CD4-positive, CD25-positive, alpha-beta regulatory T cell (primary cell): ENCODE measurements at regions not wholly inside any gene's neighbourhood (a gene's known extent, or its start where the extent isn't known, plus 50 kb on each side); places are given as distances from the start of the nearest gene placed in this dataset.
A peak's percentile ranks its signal among the peaks of the same experiment; 100 is the strongest.

Source experiments
- ATAC-seq, 2 donors: fragments of 150-1000 bp; cut with Tn5 transposase; one replicate each; pipeline ENCODE4 v1.10.0; 2021; ENCODE audit warnings: low read depth in 2 of 2, moderate number of reproducible peaks in 2 of 2, moderate library complexity in 1 of 2
- DNase-seq, 3 donors: peaks; one replicate each; pipeline versions ENCODE4 v3.0.0 to v3.0.0-alpha.2; 2012 to 2022; ENCODE audit warnings: mixed read lengths in 1 of 3
- H3K27ac ChIP-seq: one replicate; pipeline ENCODE4 v1.7.0; 2013; ENCODE audit warnings: mild to moderate bottlenecking, low read length; ENCODE audit not compliant: insufficient read depth, poor library complexity, severe bottlenecking
- H3K27me3 ChIP-seq: one replicate; pipeline ENCODE4 v1.7.0; 2013; ENCODE audit warnings: low read length; ENCODE audit not compliant: control insufficient read depth, insufficient read depth
- H3K36me3 ChIP-seq: one replicate; pipeline ENCODE4 v1.7.0; 2013; ENCODE audit warnings: mild to moderate bottlenecking, low read length, moderate library complexity; ENCODE audit not compliant: control insufficient read depth, insufficient read depth
- H3K4me1 ChIP-seq: 2 replicates; pipeline ENCODE4 v1.7.0; 2013; ENCODE audit warnings: mild to moderate bottlenecking, low read length; ENCODE audit not compliant: insufficient read depth, control insufficient read depth, poor library complexity, severe bottlenecking
- H3K4me3 ChIP-seq: one replicate; pipeline ENCODE4 v1.7.0; 2013; ENCODE audit warnings: low read depth, mild to moderate bottlenecking, low read length, moderate library complexity
- H3K9me3 ChIP-seq, 2 experiments: 1 replicate in 1 of 2; 2 replicates in 1 of 2; pipeline ENCODE4 v1.7.0; 2013; ENCODE audit warnings: low read length in 2 of 2, mild to moderate bottlenecking in 1 of 2, moderate library complexity in 1 of 2; ENCODE audit not compliant: control insufficient read depth in 2 of 2
- H3K27ac Mint-ChIP-seq, 3 donors: one replicate each; pipeline ENCODE4 v1.8.0; 2020 to 2022; ENCODE audit warnings: mild to moderate bottlenecking in 3 of 3, mixed read lengths in 3 of 3, moderate library complexity in 2 of 3
- H3K27me3 Mint-ChIP-seq: one replicate; pipeline ENCODE4 v1.8.0; 2022; ENCODE audit warnings: mild to moderate bottlenecking, mixed read lengths
- H3K36me3 Mint-ChIP-seq: one replicate; pipeline ENCODE4 v1.8.0; 2020; ENCODE audit warnings: mixed read lengths
- H3K4me1 Mint-ChIP-seq, 4 donors: one replicate each; pipeline ENCODE4 v1.8.0; 2020 to 2022; ENCODE audit warnings: mixed read lengths in 4 of 4, mild to moderate bottlenecking in 1 of 4
- H3K4me3 Mint-ChIP-seq, 4 donors: one replicate each; pipeline ENCODE4 v1.8.0; 2020 to 2022; ENCODE audit warnings: mild to moderate bottlenecking in 4 of 4, mixed read lengths in 4 of 4, moderate library complexity in 3 of 4
- H3K9me3 Mint-ChIP-seq, 7 donors: one replicate each; pipeline ENCODE4 v1.8.0; 2020 to 2022; ENCODE audit warnings: mixed read lengths in 7 of 7, mild to moderate bottlenecking in 3 of 7, moderate library complexity in 2 of 7

DNA sequence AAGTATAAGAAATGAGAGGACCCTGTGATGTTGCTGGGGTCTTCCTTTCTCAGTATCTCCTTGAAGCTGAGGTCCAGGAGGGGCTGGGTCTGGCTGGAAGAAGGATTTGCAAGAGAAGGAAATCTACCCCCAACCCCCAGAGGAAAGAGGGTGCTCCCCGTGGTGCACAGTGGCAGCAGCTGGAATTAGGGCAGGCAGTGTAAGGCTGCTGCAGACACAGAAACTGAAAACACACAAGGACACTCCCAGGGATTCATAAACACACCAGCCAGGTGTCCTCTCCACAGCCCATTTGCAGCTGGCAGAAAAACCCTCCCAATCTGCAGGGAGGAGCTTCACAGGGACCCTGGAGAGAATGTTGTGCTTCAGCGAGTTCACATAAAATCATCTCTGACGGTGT lies 297.2 kb downstream of the CDH26 start:
- no peaks in the 10 kb centered on the region for H3K4me1 Mint-ChIP-seq
- H3K27ac Mint-ChIP-seq: no peak overlapping the region
- H3K36me3 ChIP-seq: no peaks in the 10 kb centered on the region
- H3K27ac ChIP-seq: no peak overlapping the region
- no peaks in the 10 kb centered on the region for H3K36me3 Mint-ChIP-seq
- DNase-seq (no peak), ATAC-seq (no peak)
- no peaks in the 10 kb centered on the region for H3K27me3 ChIP-seq
- no peaks in the 10 kb centered on the region for H3K9me3 Mint-ChIP-seq
- peaks cover 4% of the 10 kb centered on the region for H3K27me3 Mint-ChIP-seq
- no peak overlapping the region for H3K4me3 Mint-ChIP-seq
- H3K4me3 ChIP-seq: no peak overlapping the region
- H3K9me3 ChIP-seq: no peaks in the 10 kb centered on the region
- no peaks in the 10 kb centered on the region for H3K4me1 ChIP-seq

- H3K27ac ChIP-seq: no peak overlapping the region
- H3K9me3 ChIP-seq: no peaks in the 10 kb centered on the region
- Mint-ChIP-seq H3K36me3 (no peaks in the 10 kb centered on the region), H3K27ac (no peak overlapping the region), H3K4me1 (no peaks in the 10 kb centered on the region), H3K27me3 (peaks cover 5% of the 10 kb centered on the region), H3K9me3 (no peaks in the 10 kb centered on the region), H3K4me3 (no peak overlapping the region)
- ATAC-seq (no peak), DNase-seq (no peak)
- H3K4me3 ChIP-seq: no peak overlapping the region
- H3K27me3 ChIP-seq: no peaks in the 10 kb centered on the region
- H3K36me3 ChIP-seq: no peaks in the 10 kb centered on the region
- no peaks in the 10 kb centered on the region for H3K4me1 ChIP-seq
Observed at GRCh38 chr20:60255866-60256265, 297.6 kb downstream of the CDH26 start.

DNA sequence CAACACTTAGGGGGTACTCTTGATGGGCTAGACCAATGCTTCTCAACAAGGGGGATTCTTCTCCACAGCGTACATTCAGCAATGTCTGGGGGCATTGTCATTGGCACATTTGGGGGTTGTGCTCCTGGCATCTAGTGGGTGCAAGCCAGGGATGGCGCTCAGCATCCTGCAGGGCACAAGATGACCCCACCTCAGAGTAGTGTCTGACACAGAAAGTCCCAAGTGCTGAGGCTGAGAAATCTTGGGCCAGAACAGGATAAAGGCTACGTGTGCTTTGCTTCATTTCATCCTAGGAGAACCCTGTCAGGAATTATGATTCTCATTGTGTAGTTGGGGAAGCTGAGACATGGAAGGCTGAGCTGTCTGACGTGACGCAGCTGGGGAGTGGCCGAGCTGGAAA lies 298.6 kb downstream of the CDH26 start:
- H3K9me3 ChIP-seq: no peaks in the 10 kb centered on the region
- peaks cover 5% of the 10 kb centered on the region for H3K27me3 Mint-ChIP-seq
- H3K4me1 Mint-ChIP-seq: no peaks in the 10 kb centered on the region
- no peak for DNase-seq
- no peaks in the 10 kb centered on the region for H3K36me3 ChIP-seq
- no peak overlapping the region for H3K27ac ChIP-seq
- no peaks in the 10 kb centered on the region for H3K9me3 Mint-ChIP-seq
- no peak for ATAC-seq
- H3K4me3 Mint-ChIP-seq: no peak overlapping the region
- H3K27me3 ChIP-seq: no peaks in the 10 kb centered on the region
- no peaks in the 10 kb centered on the region for H3K36me3 Mint-ChIP-seq
- no peak overlapping the region for H3K27ac Mint-ChIP-seq
- H3K4me1 ChIP-seq: no peaks in the 10 kb centered on the region
- no peak overlapping the region for H3K4me3 ChIP-seq

DNA sequence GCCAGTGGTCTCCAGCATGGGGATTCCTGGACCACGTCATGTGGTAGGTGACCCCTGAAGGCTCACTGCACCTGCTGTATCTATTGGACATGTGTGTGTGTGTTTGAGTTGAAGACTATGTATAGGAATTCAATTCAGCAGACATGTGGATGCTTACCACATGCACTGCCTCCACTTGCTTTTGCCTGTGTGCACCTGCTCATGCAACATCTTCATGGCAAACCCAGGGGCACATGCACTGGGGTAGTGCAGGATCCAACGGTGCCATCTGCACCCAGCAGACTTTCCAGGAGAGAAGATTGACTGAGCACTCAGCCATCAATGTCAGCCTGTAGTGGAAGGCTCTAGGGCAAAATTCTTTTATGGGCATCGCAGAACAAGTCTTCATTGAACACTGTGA lies 299.4 kb downstream of the CDH26 start:
- Mint-ChIP-seq H3K4me1 (no peaks in the 10 kb centered on the region), H3K36me3 (no peaks in the 10 kb centered on the region), H3K9me3 (no peaks in the 10 kb centered on the region), H3K4me3 (no peak overlapping the region), H3K27me3 (peaks cover 5% of the 10 kb centered on the region), H3K27ac (no peak overlapping the region)
- ATAC-seq (no peak), DNase-seq (no peak)
- Histone ChIP-seq H3K36me3 (no peaks in the 10 kb centered on the region), H3K4me3 (no peak overlapping the region), H3K27ac (no peak overlapping the region), H3K4me1 (no peaks in the 10 kb centered on the region), H3K9me3 (no peaks in the 10 kb centered on the region), H3K27me3 (no peaks in the 10 kb centered on the region)

DNA sequence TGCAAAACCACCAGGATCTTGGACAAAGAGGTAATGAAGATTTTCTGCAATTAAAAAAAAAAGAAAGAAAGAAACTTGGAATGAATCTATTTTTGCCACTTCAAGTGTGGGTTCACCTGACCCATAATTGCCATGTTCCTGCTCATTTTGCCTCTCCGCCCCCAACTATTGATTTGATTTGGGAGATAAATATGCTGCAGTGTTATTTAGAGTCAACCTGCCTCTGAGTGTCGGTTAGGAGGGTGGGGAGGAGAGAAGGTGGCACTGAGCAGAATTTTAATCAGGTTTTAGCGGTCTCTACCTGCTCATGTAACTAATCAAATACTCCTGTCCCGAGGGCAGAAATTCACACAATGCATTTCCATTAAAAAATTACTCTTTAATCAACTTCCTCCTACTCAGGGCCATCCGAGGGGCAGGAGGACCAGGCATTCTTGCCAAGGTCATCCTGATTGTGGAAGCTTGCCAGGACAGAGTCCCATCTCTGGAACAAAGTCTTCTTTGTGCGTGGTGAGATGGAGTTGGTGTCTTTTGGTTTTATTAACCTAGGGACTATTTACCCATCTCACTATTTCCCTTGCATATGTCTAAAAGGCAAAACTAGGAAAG lies 300.1 kb downstream of the CDH26 start:
- Histone ChIP-seq H3K4me1 (no peaks in the 10 kb centered on the region), H3K27me3 (no peaks in the 10 kb centered on the region), H3K4me3 (no peak overlapping the region), H3K27ac (no peak overlapping the region), H3K9me3 (no peaks in the 10 kb centered on the region), H3K36me3 (no peaks in the 10 kb centered on the region)
- Mint-ChIP-seq H3K9me3 (no peaks in the 10 kb centered on the region), H3K36me3 (no peaks in the 10 kb centered on the region), H3K27me3 (peaks cover 5% of the 10 kb centered on the region), H3K27ac (no peak overlapping the region), H3K4me3 (no peak overlapping the region), H3K4me1 (no peaks in the 10 kb centered on the region)
- DNase-seq (no peak), ATAC-seq (no peak)

DNA sequence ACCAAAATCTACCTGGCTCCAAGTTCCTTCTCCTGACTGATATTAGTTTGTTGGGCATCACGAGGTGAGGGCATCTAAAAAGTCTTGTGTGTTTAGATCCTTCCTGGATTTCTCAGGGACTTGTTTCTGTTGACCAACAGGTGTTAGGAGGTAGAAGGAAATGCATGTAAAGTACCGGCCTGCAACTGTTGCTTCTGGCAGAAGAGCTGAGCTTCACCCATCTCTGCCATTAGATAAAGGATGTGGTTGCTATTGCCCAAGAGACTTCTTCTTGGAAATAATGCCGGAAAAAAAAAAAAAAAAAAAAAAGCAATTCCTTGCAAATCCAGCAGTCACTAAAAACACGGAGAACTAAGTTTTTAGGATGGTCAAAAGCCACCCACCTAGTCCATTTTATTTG lies 303.1 kb downstream of the CDH26 start:
- H3K27me3 Mint-ChIP-seq: peaks cover 5% of the 10 kb centered on the region
- no peaks in the 10 kb centered on the region for H3K36me3 ChIP-seq

DNA sequence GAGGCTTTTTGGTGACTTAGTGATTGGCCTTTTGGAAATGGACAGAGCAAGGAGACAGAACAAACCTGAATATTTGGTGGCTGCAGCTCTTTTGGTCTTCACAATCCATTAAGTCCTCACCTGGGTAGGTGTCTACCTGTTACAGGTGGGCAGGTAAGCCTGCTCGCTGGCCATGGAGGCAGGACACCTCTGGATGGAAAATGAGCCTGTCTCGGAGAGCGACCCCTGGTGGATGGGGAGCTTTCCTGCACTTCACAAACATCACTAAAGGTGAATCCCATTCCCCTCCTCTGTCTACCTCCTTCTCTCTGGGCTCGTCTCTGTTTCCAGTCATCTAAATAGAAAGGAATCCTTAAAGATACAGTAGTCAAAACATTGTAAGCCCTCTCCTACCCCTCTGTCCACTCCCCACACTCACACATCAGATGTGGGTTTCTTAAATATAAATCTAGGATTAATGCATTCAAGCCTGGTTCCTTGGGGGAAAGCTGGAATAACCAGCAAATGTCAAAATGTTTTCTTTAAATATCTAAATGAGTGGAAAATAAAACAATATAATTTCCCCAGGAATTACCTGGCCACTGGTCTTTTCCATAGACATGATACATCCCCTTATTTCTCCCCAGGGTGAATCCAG lies 304.9 kb downstream of the CDH26 start:
- no peaks in the 10 kb centered on the region for H3K9me3 Mint-ChIP-seq
- no peaks in the 10 kb centered on the region for H3K9me3 ChIP-seq
- peaks cover 0 to 19% (median 5%) of the 10 kb centered on the region in 4 donors for H3K4me1 Mint-ChIP-seq
- no peaks in the 10 kb centered on the region for H3K36me3 Mint-ChIP-seq
- no peaks in the 10 kb centered on the region for H3K36me3 ChIP-seq
- H3K27ac Mint-ChIP-seq: peak overlapping the region in 1 of 3 donors; percentile 32
- H3K4me3 Mint-ChIP-seq: no peak overlapping the region
- H3K4me1 ChIP-seq: peaks cover 11% of the 10 kb centered on the region
- H3K27me3 Mint-ChIP-seq: peaks cover 5% of the 10 kb centered on the region
- peak; percentile 28 to 50 (median 38) for DNase-seq
- H3K27me3 ChIP-seq: no peaks in the 10 kb centered on the region
- H3K4me3 ChIP-seq: no peak overlapping the region
- H3K27ac ChIP-seq: no peak overlapping the region
- ATAC-seq: peak in 1 of 2 donors; percentile 34

More for the DNA sequence above, 303.1 kb downstream of the CDH26 start:
- H3K4me3 Mint-ChIP-seq: no peak overlapping the region
- no peak for ATAC-seq
- Histone ChIP-seq H3K4me1 (peaks cover 9% of the 10 kb centered on the region), H3K27me3 (no peaks in the 10 kb centered on the region), H3K4me3 (no peak overlapping the region), H3K9me3 (no peaks in the 10 kb centered on the region), H3K27ac (no peak overlapping the region)
- no peaks in the 10 kb centered on the region for H3K36me3 Mint-ChIP-seq
- H3K27ac Mint-ChIP-seq: no peak overlapping the region
- DNase-seq: no peak
- no peaks in the 10 kb centered on the region for H3K9me3 Mint-ChIP-seq
- H3K4me1 Mint-ChIP-seq: peaks cover 0 to 10% (median 5%) of the 10 kb centered on the region in 4 donors
